ENCODE measurements at regions not wholly inside any gene's neighbourhood (a gene's known extent, or its start where the extent isn't known, plus 50 kb on each side); places are given as distances from the start of the nearest gene placed in this dataset.

DNA sequence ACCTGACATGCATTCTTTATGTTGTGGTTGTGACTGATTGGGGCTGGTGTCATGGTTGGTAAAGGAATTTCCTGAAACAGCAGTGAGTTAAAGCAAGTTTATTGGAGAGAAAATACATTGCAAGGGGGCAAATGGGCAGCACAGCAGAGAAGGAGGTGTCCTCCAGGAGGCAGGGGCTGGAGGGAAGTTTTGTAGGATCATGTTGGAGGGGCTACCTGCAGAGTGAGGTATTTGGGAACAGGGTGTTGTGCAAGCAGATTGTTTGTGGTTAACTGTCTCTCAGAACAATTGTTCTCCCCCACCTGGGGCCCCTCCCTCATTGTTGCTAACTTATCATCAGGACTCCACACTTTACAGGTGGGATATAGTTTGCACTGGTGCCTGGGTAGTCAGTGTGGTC is 196.0 kb downstream of the NSUN3 start:
- no peak for DNase-seq (ENCODE audit: low read depth in 2 of 2)

GRCh38 chr3:94259291-94259690 is 196.4 kb downstream of the NSUN3 start:
- no peak for DNase-seq (ENCODE audit: low read depth in 2 of 2)

DNA sequence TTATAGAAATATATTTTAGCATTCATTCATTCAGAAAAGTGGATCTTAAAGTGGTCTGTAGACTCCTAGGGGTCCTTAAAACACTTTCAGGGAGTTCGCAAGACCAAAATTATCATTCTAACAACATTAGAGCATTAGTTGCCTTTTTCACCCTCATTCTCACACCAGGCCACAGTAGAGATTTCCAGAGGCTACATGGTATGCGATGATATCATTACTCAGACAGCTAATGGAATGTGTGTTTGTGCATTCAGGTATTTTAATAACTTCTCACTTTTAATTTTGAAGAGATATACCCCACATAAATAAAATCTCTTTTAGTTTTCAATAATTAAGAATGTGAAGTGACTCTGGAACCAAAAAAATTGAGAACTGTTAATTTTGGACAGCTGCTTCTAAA is 206.9 kb downstream of the NSUN3 start:
- no peak for DNase-seq (ENCODE audit: low read depth in 2 of 2)

DNA sequence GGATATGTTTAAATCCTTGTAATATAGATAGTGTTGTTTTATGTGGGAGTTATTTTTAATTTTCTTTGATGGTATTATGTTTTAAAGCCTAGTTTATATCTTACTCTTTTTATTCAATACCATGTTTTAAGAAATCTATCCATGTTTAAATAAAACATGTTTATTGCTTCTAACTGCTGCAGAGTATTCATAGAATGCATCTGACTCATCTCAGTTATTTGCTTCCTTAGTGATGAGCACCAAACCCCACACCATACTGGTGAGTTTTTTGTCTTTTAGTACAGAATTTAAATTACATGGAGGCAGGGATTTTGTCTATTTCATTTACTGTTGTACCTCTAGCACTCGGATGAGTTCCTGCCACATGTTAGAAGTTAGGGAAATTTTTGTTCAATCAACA is 209.2 kb downstream of the NSUN3 start:
- DNase-seq (ENCODE audit: low read depth in 2 of 2) = no peak

DNA sequence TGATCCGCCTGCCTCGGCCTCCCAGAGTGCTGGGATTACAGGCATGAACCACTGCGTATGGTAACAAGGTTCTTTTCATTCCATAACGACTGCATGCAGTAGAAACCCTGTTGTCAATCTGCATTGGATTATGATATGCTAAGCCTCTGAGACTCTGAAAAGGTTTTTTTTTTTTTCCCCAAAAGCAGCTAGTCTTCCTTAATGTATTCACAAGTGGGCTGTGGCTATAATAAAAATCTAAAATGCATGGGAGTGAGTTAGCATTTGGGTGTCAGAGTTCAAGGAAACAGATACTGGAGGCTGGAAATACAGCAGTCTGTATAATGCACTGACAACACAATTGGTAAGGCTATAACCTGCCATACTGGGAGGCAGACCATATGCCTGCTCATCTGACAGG is 218.1 kb downstream of the NSUN3 start:
- DNase-seq (ENCODE audit: low read depth in 2 of 2) = no peak

DNA sequence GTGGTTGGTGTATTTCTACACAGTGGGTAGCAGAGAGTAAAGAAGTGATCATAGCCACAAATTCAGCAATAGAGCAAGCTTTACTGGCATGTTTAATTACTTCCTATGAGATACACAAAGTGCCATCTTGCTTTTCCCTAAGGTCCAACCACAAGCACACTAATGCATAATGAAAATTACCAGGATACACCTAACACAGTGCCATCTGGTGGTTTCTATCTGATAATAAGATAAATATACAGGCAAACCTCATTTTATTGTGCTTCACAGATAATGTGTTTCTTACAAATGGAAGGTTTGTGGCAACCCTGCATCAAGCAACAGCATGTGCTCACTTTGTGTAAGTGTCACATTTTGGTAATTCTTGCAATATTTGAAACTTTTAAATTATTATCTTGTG is 223.0 kb downstream of the NSUN3 start:
- no peak for DNase-seq (ENCODE audit: low read depth in 2 of 2)

DNA sequence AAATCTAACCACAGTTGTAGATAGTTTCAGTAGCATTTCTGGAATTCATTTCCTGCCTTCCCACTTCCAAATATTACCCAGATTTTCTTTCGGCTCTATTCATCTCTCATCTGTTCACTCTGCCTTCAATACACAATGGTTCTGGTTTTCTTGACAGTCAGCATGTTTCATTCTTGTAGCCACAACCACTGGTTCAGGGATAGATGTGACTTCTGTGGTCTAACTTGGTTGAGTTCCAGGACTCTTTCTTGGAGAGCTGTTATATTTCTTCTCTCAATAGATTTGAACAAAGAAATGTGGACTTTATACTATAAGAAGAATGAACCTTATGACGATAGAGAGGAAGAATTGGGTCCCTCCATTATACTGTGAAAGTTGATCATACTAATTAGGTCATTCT is 228.8 kb downstream of the NSUN3 start:
- no peak for DNase-seq (ENCODE audit: low read depth in 2 of 2)

- no peak for DNase-seq (ENCODE audit: low read depth in 2 of 2)
These were observed 229.3 kb downstream of the NSUN3 start for GRCh38 chr3:94292151-94292550.

DNA sequence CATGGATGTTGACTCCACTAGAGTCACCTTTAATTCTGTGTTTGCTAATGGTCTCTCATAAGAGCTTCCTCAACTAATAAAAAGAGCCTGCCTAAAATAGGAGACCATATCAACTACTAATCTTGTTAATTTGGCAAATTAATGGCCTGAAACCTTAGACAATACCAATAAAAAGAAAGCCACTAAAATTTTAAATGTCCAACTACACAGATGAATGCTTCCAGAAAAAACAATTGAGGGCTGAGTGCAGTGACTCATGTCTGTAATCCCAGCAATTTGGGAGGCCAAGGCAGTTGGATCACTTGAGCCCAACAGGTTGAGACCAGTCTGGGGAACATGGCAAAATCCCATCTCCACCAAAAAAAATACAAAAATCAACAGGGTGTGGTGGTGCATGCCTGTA is 230.9 kb downstream of the NSUN3 start:
- no peak for DNase-seq (ENCODE audit: low read depth in 2 of 2)

- DNase-seq (ENCODE audit: low read depth in 2 of 2) = no peak
These were observed 231.9 kb downstream of the NSUN3 start for GRCh38 chr3:94294806-94295205.

GRCh38 chr3:94299716-94300115 is 236.9 kb downstream of the NSUN3 start:
- no peak for DNase-seq (ENCODE audit: low read depth in 2 of 2)

DNA sequence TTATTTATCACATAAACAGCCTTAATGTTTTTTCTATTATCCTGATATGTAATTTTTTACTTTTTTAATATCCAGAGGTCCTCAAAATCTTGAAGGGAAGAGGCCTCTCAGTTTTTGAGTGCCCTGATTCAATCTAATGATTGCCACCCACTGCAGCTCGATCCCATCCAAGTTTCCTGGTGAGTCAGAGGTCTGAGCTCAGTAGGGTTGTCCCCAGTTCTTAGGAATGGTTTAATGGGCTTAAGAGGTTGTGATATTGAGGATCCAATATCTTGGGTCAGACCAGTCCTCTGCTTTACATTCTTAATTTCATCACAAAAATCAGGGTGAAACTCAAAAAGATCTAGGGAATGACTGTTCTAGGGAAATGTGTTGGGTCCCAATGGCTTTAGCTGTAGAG is 238.5 kb downstream of the NSUN3 start:
- DNase-seq (ENCODE audit: low read depth in 2 of 2) = no peak

GRCh38 chr3:94303266-94303665 is 240.4 kb downstream of the NSUN3 start:
- no peak for DNase-seq (ENCODE audit: low read depth in 2 of 2)

DNA sequence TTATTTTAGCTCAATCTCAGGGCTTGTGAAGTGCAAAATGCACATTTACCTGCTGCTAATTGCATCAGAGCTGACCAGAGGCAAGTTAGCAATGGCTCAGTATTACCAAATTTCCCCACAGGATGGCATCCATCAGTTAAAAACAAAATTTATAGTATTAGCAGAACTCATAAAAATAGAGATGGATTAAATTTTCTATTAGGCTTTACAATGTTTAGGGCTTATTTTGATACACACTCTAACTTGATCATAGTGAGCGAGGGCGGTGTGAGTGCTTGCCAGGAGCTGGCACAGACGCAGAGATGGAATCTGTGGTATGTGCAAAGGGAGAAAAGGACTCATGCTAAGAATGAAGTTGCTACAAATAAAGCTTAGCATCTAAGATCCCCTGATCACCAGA is 241.0 kb downstream of the NSUN3 start:
- no peak for DNase-seq (ENCODE audit: low read depth in 2 of 2)

GRCh38 chr3:94304954-94305353 is 242.1 kb downstream of the NSUN3 start:
- DNase-seq (ENCODE audit: low read depth in 2 of 2) = no peak

- DNase-seq (ENCODE audit: low read depth in 2 of 2) = no peak
These were observed 243.2 kb downstream of the NSUN3 start for GRCh38 chr3:94305835-94306611.

- no peak for DNase-seq (ENCODE audit: low read depth in 2 of 2)
These were observed 244.7 kb downstream of the NSUN3 start for GRCh38 chr3:94307588-94307987.

DNA sequence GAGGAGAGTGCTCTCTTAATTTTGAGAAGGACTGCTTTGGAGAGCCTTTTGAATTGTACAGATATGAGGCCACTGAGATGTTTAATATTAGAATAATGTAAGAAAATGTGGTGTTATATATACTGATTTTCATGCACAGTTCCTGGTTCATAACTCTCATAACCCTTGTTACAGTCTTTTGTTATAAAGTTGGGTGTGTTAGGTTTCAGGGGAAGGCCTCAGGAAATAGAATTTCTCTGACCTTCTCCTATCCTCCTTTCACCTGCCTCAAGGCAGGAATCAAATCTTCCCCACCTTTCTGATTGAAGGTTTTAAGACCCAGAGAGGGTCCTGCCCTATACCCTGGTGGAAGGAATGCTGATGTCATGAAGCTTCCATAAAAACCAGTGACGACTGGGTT is 245.9 kb downstream of the NSUN3 start:
- no peak for DNase-seq (ENCODE audit: low read depth in 2 of 2)

GRCh38 chr3:94310341-94311135 is 247.7 kb downstream of the NSUN3 start:
- no peak for DNase-seq (ENCODE audit: low read depth in 2 of 2)

- no peak for DNase-seq (ENCODE audit: low read depth in 2 of 2)
These were observed 248.8 kb downstream of the NSUN3 start for GRCh38 chr3:94311651-94312050.

DNA sequence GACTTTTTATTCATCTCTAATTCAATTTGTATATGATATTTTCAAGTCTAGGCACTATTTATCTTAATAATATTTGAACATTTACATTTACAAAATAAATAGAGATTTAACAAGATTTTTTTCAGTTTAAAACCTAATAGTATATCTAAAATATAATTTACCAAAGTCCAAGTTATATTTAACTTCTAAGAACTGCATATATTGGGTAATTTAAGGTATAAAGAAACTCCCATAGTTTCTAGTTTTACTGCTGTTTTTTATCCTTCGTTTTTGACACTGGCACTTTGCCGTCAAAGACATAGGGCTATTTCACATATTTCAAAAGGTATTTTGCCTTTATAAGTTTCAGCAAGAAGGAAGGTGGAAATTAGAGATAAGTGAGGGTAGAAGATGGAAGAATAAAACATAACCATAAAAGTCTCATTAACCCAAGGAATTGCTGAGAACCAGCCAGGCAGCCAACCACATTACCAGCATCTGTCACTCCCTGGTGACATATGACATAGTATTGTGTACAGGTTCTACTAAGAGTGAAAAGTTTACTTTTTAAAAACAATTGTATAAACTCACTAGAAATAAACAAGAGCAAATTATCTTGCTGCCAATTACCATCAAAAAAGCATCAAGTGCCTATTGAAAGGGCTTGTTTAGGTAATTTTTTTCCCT is 251.5 kb downstream of the NSUN3 start:
- DNase-seq (ENCODE audit: low read depth in 2 of 2) = no peak

DNA sequence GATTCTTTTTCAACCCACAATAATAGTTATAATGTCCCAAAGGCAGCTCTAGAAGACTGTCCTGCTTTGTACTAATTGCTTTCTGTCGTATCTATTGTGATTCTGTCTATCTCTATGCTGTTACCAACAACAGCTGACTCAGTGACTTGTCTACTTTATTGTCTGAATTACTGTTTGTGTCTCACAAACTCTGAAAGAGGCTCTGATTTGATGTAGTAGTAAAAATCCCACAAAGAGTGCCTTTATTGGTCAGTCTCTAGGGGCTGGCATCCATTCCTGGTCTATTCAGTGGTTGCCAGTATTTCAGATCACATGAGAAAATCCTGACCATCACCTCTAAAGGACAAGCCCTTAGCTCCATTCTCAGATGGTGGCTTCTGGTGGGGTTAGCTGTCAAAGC is 254.2 kb downstream of the NSUN3 start:
- no peak for DNase-seq (ENCODE audit: low read depth in 2 of 2)

DNA sequence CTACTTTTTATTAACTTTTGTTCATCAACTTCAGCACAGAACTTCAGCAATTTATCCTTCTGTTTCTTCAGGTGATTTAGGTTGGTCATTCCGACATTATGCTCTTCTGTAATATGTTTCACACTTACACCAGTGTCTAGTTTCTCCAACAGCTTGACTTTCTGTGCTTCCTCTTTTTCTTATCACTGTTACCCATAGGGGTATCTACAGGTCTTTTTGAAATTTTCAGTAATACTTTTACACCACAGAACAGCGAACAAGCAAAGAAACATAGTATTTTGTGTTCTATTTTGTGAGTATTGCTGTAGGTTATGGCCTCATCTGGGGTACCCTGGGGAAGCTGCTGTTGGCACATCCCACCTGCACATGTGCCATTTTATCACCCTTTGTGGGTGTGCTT is 260.7 kb downstream of the NSUN3 start:
- DNase-seq (ENCODE audit: low read depth in 2 of 2) = no peak

All from stimulated activated CD4-positive, alpha-beta T cell treated with anti-CD3 and anti-CD28 coated beads, Interleukin-15, amount 100 ng/mL, for 48 hours (primary cell).